Endodermal cell (in vitro differentiated cells): ENCODE measurements at regions not wholly inside any gene's neighbourhood (a gene's known extent, or its start where the extent isn't known, plus 50 kb on each side); places are given as distances from the start of the nearest gene placed in this dataset.

ENCODE experiments used
- DNase-seq: peaks from one replicate; pipeline ENCODE4 v3.0.0-alpha.2; 2017
- H3K27ac ChIP-seq: 2 replicates; pipeline ENCODE4 v1.5.1; 2013; ENCODE audit warnings: mild to moderate bottlenecking, low read depth, low read length, moderate library complexity
- H3K27me3 ChIP-seq: 2 replicates; pipeline ENCODE4 v1.6.1; 2013; ENCODE audit warnings: mild to moderate bottlenecking, low read length, moderate library complexity; ENCODE audit not compliant: insufficient read depth, control insufficient read depth, poor library complexity, severe bottlenecking
- H3K36me3 ChIP-seq: 2 replicates; pipeline ENCODE4 v1.7.0; 2013; ENCODE audit warnings: mild to moderate bottlenecking, low read length, moderate library complexity; ENCODE audit not compliant: control insufficient read depth, insufficient read depth
- H3K4me1 ChIP-seq: one replicate; pipeline ENCODE4 v1.7.0; 2013; ENCODE audit warnings: low read length; ENCODE audit not compliant: control insufficient read depth, insufficient read depth
- H3K4me3 ChIP-seq: 2 replicates; pipeline ENCODE4 v1.5.1; 2013; ENCODE audit warnings: mild to moderate bottlenecking, low read length, moderate library complexity
- H3K9ac ChIP-seq: 2 replicates; pipeline ENCODE4 v1.6.1; 2013; ENCODE audit warnings: mild to moderate bottlenecking, low read length, moderate library complexity; ENCODE audit not compliant: poor library complexity, severe bottlenecking; ENCODE audit errors: extremely low read depth
- H3K9me3 ChIP-seq: 2 replicates; pipeline ENCODE4 v1.6.1; 2013; ENCODE audit warnings: mild to moderate bottlenecking, low read length, moderate library complexity; ENCODE audit not compliant: control insufficient read depth
- H3K27ac Mint-ChIP-seq: 2 replicates; pipeline ENCODE4 v1.8.0; 2020; ENCODE audit warnings: mixed read lengths
- H3K27me3 Mint-ChIP-seq: 2 replicates; pipeline ENCODE4 v1.8.0; 2021; ENCODE audit warnings: mild to moderate bottlenecking, mixed read lengths; ENCODE audit not compliant: insufficient read depth
- H3K36me3 Mint-ChIP-seq: 2 replicates; pipeline ENCODE4 v1.8.0; 2020; ENCODE audit warnings: low read depth, mixed read lengths
- H3K4me1 Mint-ChIP-seq: 2 replicates; pipeline ENCODE4 v1.8.0; 2020; ENCODE audit warnings: mixed read lengths
- H3K4me3 Mint-ChIP-seq: 2 replicates; pipeline ENCODE4 v1.8.0; 2020; ENCODE audit warnings: mild to moderate bottlenecking, moderate library complexity, mixed read lengths
- H3K9me3 Mint-ChIP-seq: 2 replicates; pipeline ENCODE4 v1.8.0; 2020; ENCODE audit warnings: mild to moderate bottlenecking, mixed read lengths
- CTCF ChIP-seq: fragments of 200-600 bp; sonication (generic); conservative IDR thresholded peaks from 2 replicates; pipeline ENCODE4 v1.5.0; 2021; ENCODE audit warnings: antibody characterized with exemption, mild to moderate bottlenecking
- WGBS, 2 experiments: methylation state at CpG; one replicate each; pipeline versions ENCODE4 v1.1.5 to v1.1.7; 2013; ENCODE audit warnings: missing lambda C conversion rate in 2 of 2, mixed read lengths in 1 of 2; ENCODE audit not compliant: insufficient coverage in 1 of 2, insufficient read length in 1 of 2; 5-methylcytosine and 5-hydroxymethylcytosine counted together

- peaks cover 3% of the 10 kb centered on the region for H3K36me3 Mint-ChIP-seq
- no peak overlapping the region for H3K27ac Mint-ChIP-seq
- Histone ChIP-seq H3K9me3 (no peaks in the 10 kb centered on the region), H3K4me1 (no peaks in the 10 kb centered on the region), H3K9ac (no peak overlapping the region), H3K27me3 (no peaks in the 10 kb centered on the region), H3K27ac (no peak overlapping the region), H3K4me3 (no peak overlapping the region), H3K36me3 (no peaks in the 10 kb centered on the region)
- H3K4me3 Mint-ChIP-seq, result no peak overlapping the region
- peaks cover 15% of the 10 kb centered on the region for H3K9me3 Mint-ChIP-seq
- no peaks in the 10 kb centered on the region for H3K27me3 Mint-ChIP-seq
- 93 to 94% methylated on average over 7 to 9 of the region's 9 CpGs for WGBS, 2 experiments
- TF ChIP-seq CTCF, result no peak
- H3K4me1 Mint-ChIP-seq, result peaks cover 6% of the 10 kb centered on the region
- DNase-seq, result no peak
These were observed 129.4 kb upstream of the IRX5 start for GRCh38 chr16:54801057-54801844.

DNA sequence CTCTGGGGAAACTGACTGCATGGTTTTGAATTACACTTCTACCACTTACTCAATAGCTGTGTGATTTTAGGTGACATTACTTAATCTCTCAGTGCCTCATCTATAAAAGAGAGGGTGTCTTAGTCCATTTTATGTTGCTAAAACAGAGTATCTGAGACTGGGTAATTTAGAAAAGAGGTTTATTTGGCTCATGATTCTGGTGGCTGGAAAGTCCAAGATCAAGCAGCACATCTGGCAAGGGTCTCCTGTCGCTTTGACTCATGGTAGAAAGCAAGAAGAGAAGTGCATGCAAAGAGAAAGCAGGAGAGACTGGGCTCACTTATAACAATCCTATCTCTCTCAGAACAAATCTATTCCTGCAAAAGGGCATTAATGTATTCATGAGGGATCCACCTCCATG is 132.4 kb upstream of the IRX5 start:
- Histone ChIP-seq H3K4me3 (no peak overlapping the region), H3K4me1 (no peaks in the 10 kb centered on the region), H3K9me3 (no peaks in the 10 kb centered on the region), H3K36me3 (no peaks in the 10 kb centered on the region), H3K27me3 (no peaks in the 10 kb centered on the region), H3K9ac (no peak overlapping the region), H3K27ac (no peak overlapping the region)
- WGBS, 2 experiments, result 100% methylated on average over 1 of the region's 1 CpG
- peaks cover 3% of the 10 kb centered on the region for H3K36me3 Mint-ChIP-seq
- H3K27ac Mint-ChIP-seq, result no peak overlapping the region
- no peak overlapping the region for H3K4me3 Mint-ChIP-seq
- DNase-seq, result no peak
- no peaks in the 10 kb centered on the region for H3K27me3 Mint-ChIP-seq
- H3K4me1 Mint-ChIP-seq, result no peaks in the 10 kb centered on the region
- H3K9me3 Mint-ChIP-seq, result peaks cover 15% of the 10 kb centered on the region
- TF ChIP-seq CTCF, result no peak

- peaks cover 15% of the 10 kb centered on the region for H3K9me3 Mint-ChIP-seq
- no peak overlapping the region for H3K27ac ChIP-seq
- no peaks in the 10 kb centered on the region for H3K36me3 ChIP-seq
- H3K4me3 ChIP-seq, result no peak overlapping the region
- H3K27ac Mint-ChIP-seq, result no peak overlapping the region
- H3K9me3 ChIP-seq, result no peaks in the 10 kb centered on the region
- no peak for DNase-seq
- H3K36me3 Mint-ChIP-seq, result peaks cover 3% of the 10 kb centered on the region
- WGBS, 2 experiments, result 78 to 86% methylated on average over 4 to 5 of the region's 5 CpGs
- no peak for TF ChIP-seq CTCF
- H3K27me3 Mint-ChIP-seq, result no peaks in the 10 kb centered on the region
- no peaks in the 10 kb centered on the region for H3K4me1 ChIP-seq
- no peak overlapping the region for H3K9ac ChIP-seq
- H3K27me3 ChIP-seq, result no peaks in the 10 kb centered on the region
- H3K4me3 Mint-ChIP-seq, result no peak overlapping the region
- peaks cover 1% of the 10 kb centered on the region for H3K4me1 Mint-ChIP-seq
These were observed 134.5 kb upstream of the IRX5 start for GRCh38 chr16:54796211-54796610.
